Heart right ventricle (tissue), 16 donors: ENCODE measurements at regions not wholly inside any gene's neighbourhood (a gene's known extent, or its start where the extent isn't known, plus 50 kb on each side); places are given as distances from the start of the nearest gene placed in this dataset.

Source experiments
- ATAC-seq, 8 donors: fragments of 200-7000 bp; cut with Tn5 transposase; one replicate each; pipeline ENCODE4 v1.9.1; 2020; ENCODE audit warnings: mild to moderate bottlenecking in 8 of 8, moderate library complexity in 8 of 8, moderate number of reproducible peaks in 1 of 8
- DNase-seq, 2 donors: peaks; one replicate each; pipeline ENCODE4 v3.0.0-alpha.2; 2020
- H3K27ac ChIP-seq, 10 donors: fragments of 200-600 bp; sonication (generic) in 2 of 10; one replicate each; pipeline versions ENCODE4 v1.5.0 to v1.8.0; 2020 to 2022; ENCODE audit warnings: mild to moderate bottlenecking in 3 of 10
- H3K27me3 ChIP-seq, 7 donors: fragments of 200-600 bp; one replicate each; pipeline ENCODE4 v1.8.0; 2021 to 2022; ENCODE audit warnings: mild to moderate bottlenecking in 2 of 7
- H3K36me3 ChIP-seq, 9 donors: fragments of 200-600 bp; sonication (generic) in 1 of 9; one replicate each; pipeline versions ENCODE4 v1.5.0 to v1.8.0; 2020 to 2022; ENCODE audit warnings: mild to moderate bottlenecking in 2 of 9
- H3K4me1 ChIP-seq, 9 donors: fragments of 200-600 bp; sonication (generic) in 1 of 9; one replicate each; pipeline versions ENCODE4 v1.5.0 to v1.8.0; 2020 to 2022; ENCODE audit warnings: mild to moderate bottlenecking in 4 of 9
- H3K4me3 ChIP-seq, 10 donors: fragments of 200-600 bp; sonication (generic) in 2 of 10; one replicate each; pipeline versions ENCODE4 v1.5.0 to v1.8.0; 2020 to 2022; ENCODE audit warnings: mild to moderate bottlenecking in 7 of 10, moderate library complexity in 2 of 10
- H3K9me3 ChIP-seq, 11 donors: fragments of 200-600 bp in 10 of 11; sonication (generic) in 2 of 11; one replicate each; pipeline versions ENCODE4 v1.5.0 to v1.8.0; 2013 to 2022; ENCODE audit warnings: mild to moderate bottlenecking in 2 of 11, control low read depth in 1 of 11, moderate library complexity in 1 of 11
- WGBS, 2 donors: extraction: QIAGEN DNeasy Blood & Tissue Kit; methylation state at CpG; one replicate each; pipeline ENCODE4 v1.1.7; 2013; ENCODE audit warnings: inconsistent platforms in 1 of 2; 5-methylcytosine and 5-hydroxymethylcytosine counted together
- intact Hi-C, 10 donors: fragments of 100-400 bp; cut with DNase I; formaldehyde crosslinking; loops; one replicate each; pipeline versions ENCODE4 v1.11.1 to v1.14.2; 2022
- TF ChIP-seq, protein P1 (sequence below), 9 donors: fragments of 200-600 bp; sonication (generic) in 2 of 9; IDR thresholded peaks; one replicate each; pipeline versions ENCODE4 v1.5.0 to v1.8.0; 2021 to 2022; ENCODE audit warnings: antibody characterized with exemption in 9 of 9, mild to moderate bottlenecking in 5 of 9, moderate library complexity in 1 of 9
- donor health status: Arrhythmogenic right ventricular cardiomyopathy.
- donor health status: ischemic (EF 13 %, LVEDD 7.1; RV severe dilation, severe dysfunction).
- donor health status: healthy with polysubstance abuse.
- donor health status: DM: no; HTN: yes; CAD: no.
- donor health status: DM: no; HTN: no; CAD: no.
- donor health status: ischemic (EF 25% LVEDD 6.9; RV normal size, moderate dysfunction).
- donor health status: ischemic (EF 25% LVEDD 5.7; RV mildly dilated, moderate dysfunction).
- donor health status: healthy.
- donor health status: DM: yes; HTN: yes; CAD: no.
- donor health status: Ischemic cardiomyopathy.
- donor health status: ischemic (EF 35%, LVEDD 5.7; RV mildly dilated, moderate dysfunction).
- donor health status: nonischemic (EF 11% LVEDD 7.7; RV severe dilation, severe dysfunction).
- donor health status: DM: yes; HTN: yes; CAD: no.
- donor health status: PGD.
- donor health status: ischemic (EF 29% LVEDD 5.4; RV normal size, mild dysfunction).
- donor health status: nonischemic (EF 23%, LVEDD 6.1; RV moderate dilation, normal function).

GRCh38 chr12:47560415-47560814 lies 145.4 kb downstream of the RPAP3 start:
- no peaks in the 10 kb centered on the region for H3K27me3 ChIP-seq
- no peak overlapping the region for H3K4me3 ChIP-seq
- no peaks in the 10 kb centered on the region for H3K36me3 ChIP-seq
- no peak for DNase-seq
- no peaks in the 10 kb centered on the region for H3K4me1 ChIP-seq
- no peaks in the 10 kb centered on the region for H3K9me3 ChIP-seq
- H3K27ac ChIP-seq: no peak overlapping the region
- intact Hi-C loops: no loop called here
- TF ChIP-seq, protein P1, sequence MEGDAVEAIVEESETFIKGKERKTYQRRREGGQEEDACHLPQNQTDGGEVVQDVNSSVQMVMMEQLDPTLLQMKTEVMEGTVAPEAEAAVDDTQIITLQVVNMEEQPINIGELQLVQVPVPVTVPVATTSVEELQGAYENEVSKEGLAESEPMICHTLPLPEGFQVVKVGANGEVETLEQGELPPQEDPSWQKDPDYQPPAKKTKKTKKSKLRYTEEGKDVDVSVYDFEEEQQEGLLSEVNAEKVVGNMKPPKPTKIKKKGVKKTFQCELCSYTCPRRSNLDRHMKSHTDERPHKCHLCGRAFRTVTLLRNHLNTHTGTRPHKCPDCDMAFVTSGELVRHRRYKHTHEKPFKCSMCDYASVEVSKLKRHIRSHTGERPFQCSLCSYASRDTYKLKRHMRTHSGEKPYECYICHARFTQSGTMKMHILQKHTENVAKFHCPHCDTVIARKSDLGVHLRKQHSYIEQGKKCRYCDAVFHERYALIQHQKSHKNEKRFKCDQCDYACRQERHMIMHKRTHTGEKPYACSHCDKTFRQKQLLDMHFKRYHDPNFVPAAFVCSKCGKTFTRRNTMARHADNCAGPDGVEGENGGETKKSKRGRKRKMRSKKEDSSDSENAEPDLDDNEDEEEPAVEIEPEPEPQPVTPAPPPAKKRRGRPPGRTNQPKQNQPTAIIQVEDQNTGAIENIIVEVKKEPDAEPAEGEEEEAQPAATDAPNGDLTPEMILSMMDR (IDR thresholded peaks at IDR 0.05): no peak
- WGBS, 2 donors: 89 to 91% methylated on average over 2 of the region's 2 CpGs
- no peak for ATAC-seq

DNA sequence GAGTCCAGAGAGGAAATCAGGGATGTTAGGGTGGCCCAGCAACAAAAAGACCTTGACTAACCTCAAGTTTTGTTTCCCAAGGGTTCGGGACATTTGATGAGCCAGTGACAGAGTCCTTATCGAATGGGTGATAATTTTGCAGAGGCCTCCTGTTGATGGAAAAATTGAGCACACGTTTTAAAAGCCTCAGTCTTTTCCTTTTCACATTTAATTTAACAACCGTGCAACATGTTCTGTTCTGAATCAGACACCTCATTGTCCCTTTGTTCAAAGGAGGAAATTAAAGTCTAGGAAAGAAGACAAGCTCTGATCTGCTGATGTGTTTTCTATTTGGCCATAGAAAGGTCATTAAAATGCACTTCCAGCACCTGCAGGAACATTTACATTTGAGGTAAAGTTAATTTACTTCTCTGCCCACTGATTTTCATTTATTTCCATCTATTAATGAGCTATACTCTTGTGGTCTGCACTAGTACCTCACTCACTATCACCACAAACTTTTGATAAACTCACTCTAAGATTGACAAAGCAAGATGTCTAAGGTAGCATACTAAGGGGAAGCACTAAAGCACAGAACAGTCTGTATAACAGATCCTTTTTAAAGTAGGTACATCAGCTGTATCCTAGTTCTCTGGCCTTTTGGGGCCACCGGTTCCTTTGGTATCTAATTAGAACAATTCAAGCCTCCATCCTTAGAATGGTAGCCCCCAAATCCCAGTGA lies 147.0 kb downstream of the RPAP3 start:
- H3K9me3 ChIP-seq: peaks cover 0 to 5% (median 1%) of the 10 kb centered on the region in 11 donors
- H3K36me3 ChIP-seq: no peaks in the 10 kb centered on the region
- intact Hi-C loops: no loop called here
- no peaks in the 10 kb centered on the region for H3K4me1 ChIP-seq
- TF ChIP-seq, protein P1 (IDR thresholded peaks at IDR 0.05): no peak
- ATAC-seq (no peak), DNase-seq (no peak)
- H3K4me3 ChIP-seq: no peak overlapping the region
- no peaks in the 10 kb centered on the region for H3K27me3 ChIP-seq
- 55 to 59% methylated on average over 5 of the region's 5 CpGs for WGBS, 2 donors
- H3K27ac ChIP-seq: no peak overlapping the region

DNA sequence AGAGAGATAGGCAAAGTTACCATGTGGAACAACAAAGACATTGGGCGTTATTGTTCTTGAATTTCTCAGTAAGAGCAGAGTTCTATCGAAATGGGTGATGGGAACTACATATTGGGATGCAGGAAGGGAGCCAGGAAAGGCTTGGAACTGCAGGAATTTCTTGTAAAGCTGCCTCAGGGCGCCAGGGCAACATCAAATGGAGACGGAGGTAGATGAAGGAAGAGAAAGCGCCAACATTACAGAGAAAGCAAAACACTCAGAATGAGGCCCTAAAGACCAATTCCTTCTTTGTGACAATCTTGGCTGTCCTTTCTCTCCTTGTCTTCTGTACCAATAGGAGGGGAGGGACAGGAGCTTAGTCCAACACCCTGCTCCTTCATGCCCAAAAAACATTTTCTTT lies 148.4 kb downstream of the RPAP3 start:
- Histone ChIP-seq H3K27me3 (no peaks in the 10 kb centered on the region), H3K9me3 (peaks cover 0 to 19% (median 14%) of the 10 kb centered on the region in 11 donors), H3K4me3 (no peak overlapping the region), H3K27ac (no peak overlapping the region), H3K36me3 (no peaks in the 10 kb centered on the region), H3K4me1 (no peaks in the 10 kb centered on the region)
- TF ChIP-seq, protein P1 (IDR thresholded peaks at IDR 0.05): no peak
- WGBS, 2 donors: 78 to 79% methylated on average over 5 of the region's 5 CpGs
- ATAC-seq: no peak
- no peak for DNase-seq
- intact Hi-C loops: no loop called here

- no peak for DNase-seq
- 79 to 80% methylated on average over 4 of the region's 4 CpGs for WGBS, 2 donors
- TF ChIP-seq, protein P1 (IDR thresholded peaks at IDR 0.05): no peak
- H3K9me3 ChIP-seq: peaks cover 0 to 26% (median 14%) of the 10 kb centered on the region in 11 donors
- no peak for ATAC-seq
- no peak overlapping the region for H3K4me3 ChIP-seq
- H3K27ac ChIP-seq: no peak overlapping the region
- no peaks in the 10 kb centered on the region for H3K4me1 ChIP-seq
- intact Hi-C loops: no loop called here
- H3K36me3 ChIP-seq: no peaks in the 10 kb centered on the region
- H3K27me3 ChIP-seq: no peaks in the 10 kb centered on the region
These were observed 149.4 kb downstream of the RPAP3 start for GRCh38 chr12:47556261-47557030.
